Activated B cell treated with CpG ODN at 0.5 μM for 24 hours (primary cell): ENCODE measurements at regions not wholly inside any gene's neighbourhood (a gene's known extent, or its start where the extent isn't known, plus 50 kb on each side); places are given as distances from the start of the nearest gene placed in this dataset.

ENCODE experiments used
- ATAC-seq: fragments of 200-7000 bp; cut with Tn5 transposase; one replicate; pipeline ENCODE4 v1.10.0; 2021; ENCODE audit warnings: low read depth, mild to moderate bottlenecking, moderate library complexity
- CTCF ChIA-PET: fragments of 350-600 bp; sonication (Branson Sonifier 250); formaldehyde crosslinking; loops from one replicate; lab custom pipeline; 2021; ENCODE audit warnings: antibody characterized with exemption; lab: Charles Lee
- POLR2A ChIA-PET: fragments of 350-600 bp; sonication (Branson Sonifier 250); formaldehyde crosslinking; loops from one replicate; lab custom pipeline; 2021; ENCODE audit warnings: antibody characterized with exemption; lab: Charles Lee
- DNase-seq: peaks from one replicate; pipeline ENCODE4 v3.0.0; 2022
- H3K27ac Mint-ChIP-seq: one replicate; pipeline ENCODE4 v1.8.0; 2020; ENCODE audit warnings: mixed read lengths
- H3K27me3 Mint-ChIP-seq: one replicate; pipeline ENCODE4 v1.8.0; 2021; ENCODE audit warnings: mixed read lengths
- H3K36me3 Mint-ChIP-seq: one replicate; pipeline ENCODE4 v1.8.0; 2021; ENCODE audit warnings: low read depth, mixed read lengths
- H3K4me1 Mint-ChIP-seq: one replicate; pipeline ENCODE4 v1.8.0; 2021; ENCODE audit warnings: mixed read lengths
- H3K4me3 Mint-ChIP-seq: one replicate; pipeline ENCODE4 v1.8.0; 2020; ENCODE audit warnings: mild to moderate bottlenecking, mixed read lengths
- H3K9me3 Mint-ChIP-seq: one replicate; pipeline ENCODE4 v1.8.0; 2020; ENCODE audit warnings: mixed read lengths
- intact Hi-C: fragments of 100-400 bp; cut with micrococcal nuclease; formaldehyde crosslinking; loops from one replicate; pipeline ENCODE4 v1.15.1; 2024
- TF ChIP-seq, protein P1 (sequence below): fragments of 200-600 bp; IDR thresholded peaks from one replicate; pipeline ENCODE4 v1.8.0; 2022; ENCODE audit warnings: antibody characterized with exemption, mild to moderate bottlenecking

DNA sequence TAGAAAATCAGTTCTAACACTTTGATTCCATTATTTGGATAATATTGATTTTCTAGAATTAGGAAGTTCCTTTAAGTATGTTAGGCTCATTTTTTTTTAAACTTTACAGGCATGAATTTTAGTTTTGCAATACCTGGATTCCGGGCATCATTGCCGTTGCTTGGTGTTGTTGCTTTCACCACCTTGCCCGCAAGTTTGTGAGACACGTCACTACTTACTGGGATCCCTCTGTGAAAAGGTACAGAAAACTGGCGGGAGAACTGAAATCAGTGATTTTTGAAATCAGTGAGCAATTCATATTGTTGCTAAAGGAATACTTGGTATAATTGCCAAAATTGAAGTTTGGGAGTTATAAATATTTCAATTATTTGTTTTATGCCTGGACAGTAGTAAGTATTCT, 232.3 kb upstream of the NPY start:
- TF ChIP-seq, protein P1, sequence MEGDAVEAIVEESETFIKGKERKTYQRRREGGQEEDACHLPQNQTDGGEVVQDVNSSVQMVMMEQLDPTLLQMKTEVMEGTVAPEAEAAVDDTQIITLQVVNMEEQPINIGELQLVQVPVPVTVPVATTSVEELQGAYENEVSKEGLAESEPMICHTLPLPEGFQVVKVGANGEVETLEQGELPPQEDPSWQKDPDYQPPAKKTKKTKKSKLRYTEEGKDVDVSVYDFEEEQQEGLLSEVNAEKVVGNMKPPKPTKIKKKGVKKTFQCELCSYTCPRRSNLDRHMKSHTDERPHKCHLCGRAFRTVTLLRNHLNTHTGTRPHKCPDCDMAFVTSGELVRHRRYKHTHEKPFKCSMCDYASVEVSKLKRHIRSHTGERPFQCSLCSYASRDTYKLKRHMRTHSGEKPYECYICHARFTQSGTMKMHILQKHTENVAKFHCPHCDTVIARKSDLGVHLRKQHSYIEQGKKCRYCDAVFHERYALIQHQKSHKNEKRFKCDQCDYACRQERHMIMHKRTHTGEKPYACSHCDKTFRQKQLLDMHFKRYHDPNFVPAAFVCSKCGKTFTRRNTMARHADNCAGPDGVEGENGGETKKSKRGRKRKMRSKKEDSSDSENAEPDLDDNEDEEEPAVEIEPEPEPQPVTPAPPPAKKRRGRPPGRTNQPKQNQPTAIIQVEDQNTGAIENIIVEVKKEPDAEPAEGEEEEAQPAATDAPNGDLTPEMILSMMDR, result no peak
- DNase-seq (no peak), ATAC-seq (no peak)
- Mint-ChIP-seq H3K36me3 (no peaks in the 10 kb centered on the region), H3K27ac (no peak overlapping the region), H3K9me3 (no peaks in the 10 kb centered on the region), H3K27me3 (peaks cover 12% of the 10 kb centered on the region), H3K4me3 (no peak overlapping the region), H3K4me1 (no peaks in the 10 kb centered on the region)
- ChIA-PET CTCF (no interaction called here), POLR2A (no interaction called here)
- intact Hi-C loops, result no loop called here

DNA sequence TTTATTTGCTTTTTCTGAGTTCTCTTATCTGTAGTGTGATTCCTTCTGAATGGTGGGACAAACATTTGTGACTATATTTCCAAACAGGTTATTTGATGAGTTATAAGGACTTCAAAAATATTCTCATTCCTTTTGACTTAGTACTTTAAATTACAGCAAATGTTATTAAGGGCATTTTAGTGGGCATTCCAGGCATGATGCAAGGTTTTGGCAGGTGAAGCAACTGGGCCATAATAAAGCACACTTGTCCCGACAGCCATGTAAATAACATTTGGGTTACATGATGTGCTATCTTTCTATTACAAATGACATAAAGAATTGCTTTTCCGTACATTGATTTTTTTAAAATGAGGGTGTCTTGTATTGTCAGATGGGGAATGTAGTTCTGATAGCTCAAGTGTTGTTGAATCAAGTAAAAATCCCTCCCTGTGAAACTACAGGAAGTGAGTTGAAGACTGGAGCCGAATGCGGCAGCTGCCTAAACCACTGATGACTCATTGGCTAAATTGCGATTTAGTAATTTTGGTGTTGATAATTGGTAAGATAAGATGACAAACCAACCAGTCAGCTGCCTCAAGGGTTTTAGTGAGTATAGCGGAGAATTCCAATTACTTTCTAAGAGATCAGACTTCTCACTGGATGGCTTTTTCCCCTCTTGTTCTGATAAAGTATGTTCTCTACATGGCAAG, 231.3 kb upstream of the NPY start:
- intact Hi-C loops, result no loop called here
- no peak overlapping the region for H3K4me3 Mint-ChIP-seq
- TF ChIP-seq, protein P1, result no peak
- POLR2A ChIA-PET, result no interaction called here
- ATAC-seq (no peak), DNase-seq (no peak)
- H3K27me3 Mint-ChIP-seq, result peaks cover 12% of the 10 kb centered on the region
- no peaks in the 10 kb centered on the region for H3K9me3 Mint-ChIP-seq
- H3K36me3 Mint-ChIP-seq, result no peaks in the 10 kb centered on the region
- CTCF ChIA-PET, result no interaction called here
- H3K27ac Mint-ChIP-seq, result no peak overlapping the region
- H3K4me1 Mint-ChIP-seq, result no peaks in the 10 kb centered on the region

DNA sequence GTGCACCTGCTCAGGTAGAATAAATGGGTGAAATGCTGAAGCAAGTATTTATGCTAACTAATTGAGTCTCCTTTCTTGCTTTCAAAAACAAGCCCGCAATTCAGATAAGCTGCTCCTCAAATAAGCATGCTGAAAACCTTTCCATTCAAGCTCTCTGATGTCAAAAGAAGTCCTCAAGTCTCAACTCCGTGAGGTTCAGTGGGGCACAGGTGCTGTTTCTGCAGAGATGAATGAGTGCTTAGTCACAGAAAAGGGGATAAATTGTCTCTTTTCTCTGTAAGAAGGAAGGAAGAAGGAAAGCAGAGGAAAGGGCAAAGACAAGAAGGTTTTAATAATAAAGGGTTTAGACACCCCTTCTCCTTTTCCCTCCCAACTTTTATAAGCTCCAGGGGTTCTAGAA, 229.8 kb upstream of the NPY start:
- H3K9me3 Mint-ChIP-seq, result no peaks in the 10 kb centered on the region
- TF ChIP-seq, protein P1, result no peak
- no peak overlapping the region for H3K27ac Mint-ChIP-seq
- intact Hi-C loops, result no loop called here
- DNase-seq (no peak), ATAC-seq (no peak)
- POLR2A ChIA-PET, result no interaction called here
- no peaks in the 10 kb centered on the region for H3K36me3 Mint-ChIP-seq
- H3K4me1 Mint-ChIP-seq, result no peaks in the 10 kb centered on the region
- no peak overlapping the region for H3K4me3 Mint-ChIP-seq
- peaks cover 12% of the 10 kb centered on the region for H3K27me3 Mint-ChIP-seq
- CTCF ChIA-PET, result no interaction called here

DNA sequence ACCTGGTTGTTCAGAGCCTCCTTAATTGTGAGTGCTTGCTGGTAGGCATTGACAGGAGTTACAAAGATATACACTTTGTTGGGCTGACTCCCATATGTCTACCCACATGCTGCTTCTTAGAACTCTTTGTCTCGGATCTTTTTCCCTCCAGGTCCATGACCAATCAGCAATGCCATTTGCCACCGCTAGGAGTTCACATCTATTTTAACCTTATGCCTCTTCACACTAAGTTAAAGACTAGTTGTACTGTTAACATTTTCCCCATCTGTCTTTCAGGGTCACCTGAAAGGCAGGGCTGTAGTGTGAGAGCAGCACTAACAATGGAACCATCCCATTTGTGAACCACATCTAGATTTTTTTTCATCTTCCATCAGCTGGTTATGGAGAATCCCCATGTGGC, 226.7 kb upstream of the NPY start:
- ATAC-seq (no peak), DNase-seq (no peak)
- H3K4me3 Mint-ChIP-seq, result no peak overlapping the region
- no peaks in the 10 kb centered on the region for H3K4me1 Mint-ChIP-seq
- H3K27ac Mint-ChIP-seq, result no peak overlapping the region
- H3K9me3 Mint-ChIP-seq, result no peaks in the 10 kb centered on the region
- peaks cover 12% of the 10 kb centered on the region for H3K27me3 Mint-ChIP-seq
- H3K36me3 Mint-ChIP-seq, result no peaks in the 10 kb centered on the region
- intact Hi-C loops, result no loop called here
- POLR2A ChIA-PET, result no interaction called here
- TF ChIP-seq, protein P1, result no peak
- CTCF ChIA-PET, result no interaction called here

DNA sequence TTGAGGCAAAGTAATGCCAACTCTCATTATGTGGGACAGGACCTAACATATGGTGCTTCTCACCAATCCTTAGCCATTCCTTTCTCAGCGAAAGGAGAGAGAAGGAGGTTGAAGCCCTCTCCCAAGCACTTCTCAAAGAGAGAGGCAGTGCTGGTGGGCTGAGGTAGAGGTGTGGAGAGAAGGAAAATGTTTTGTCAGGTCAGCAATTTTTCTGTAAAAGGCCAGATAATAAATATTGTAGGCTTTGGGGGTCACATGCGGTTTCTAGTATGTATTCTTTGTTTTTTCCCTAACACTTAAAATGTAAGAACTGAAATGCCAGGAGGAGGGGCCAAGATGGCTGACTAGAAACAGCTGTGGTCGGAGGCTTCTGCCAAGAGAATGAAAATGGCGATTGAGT, 225.0 kb upstream of the NPY start:
- H3K27ac Mint-ChIP-seq, result no peak overlapping the region
- ATAC-seq, result no peak
- POLR2A ChIA-PET, result no interaction called here

More for the DNA sequence above, 225.0 kb upstream of the NPY start:
- peaks cover 10% of the 10 kb centered on the region for H3K27me3 Mint-ChIP-seq
- no peak overlapping the region for H3K4me3 Mint-ChIP-seq
- DNase-seq, result no peak
- H3K9me3 Mint-ChIP-seq, result no peaks in the 10 kb centered on the region
- CTCF ChIA-PET, result interaction anchor here (0.6 kb wide), 1 partner anchor 11 kb away, joined by 3 read pairs; no protein-coding TSS in a partner anchor
- H3K36me3 Mint-ChIP-seq, result no peaks in the 10 kb centered on the region
- TF ChIP-seq, protein P1, result no peak
- intact Hi-C loops, result no loop called here
- no peaks in the 10 kb centered on the region for H3K4me1 Mint-ChIP-seq
